ENCODE measurements at regions not wholly inside any gene's neighbourhood (a gene's known extent, or its start where the extent isn't known, plus 50 kb on each side); places are given as distances from the start of the nearest gene placed in this dataset.

- no peak overlapping the region for H3K27ac Mint-ChIP-seq
- DNase-seq (ENCODE audit: low spot score) (no peak), ATAC-seq (no peak)
- Histone ChIP-seq H3F3A (replicated peaks; ENCODE audit: low read depth) (no peaks in the 10 kb centered on the region), H3K9me2 (ENCODE audit: insufficient read depth) (no peaks in the 10 kb centered on the region), H3K79me2 (replicated peaks; ENCODE audit: insufficient read depth) (no peaks in the 10 kb centered on the region), H2AFZ (no peak overlapping the region), H4K20me1 (replicated peaks; ENCODE audit: insufficient read depth) (no peaks in the 10 kb centered on the region), H3K4me3 (no peak overlapping the region), H3K4me2 (no peak overlapping the region), H3K4me1 (ENCODE audit: insufficient read depth) (no peaks in the 10 kb centered on the region), H3K27ac (ENCODE audit: low read depth) (no peak overlapping the region), H3K27me3 (ENCODE audit: insufficient read depth) (no peaks in the 10 kb centered on the region), H3K36me3 (ENCODE audit: insufficient read depth) (no peaks in the 10 kb centered on the region)
- H3K4me1 Mint-ChIP-seq, result no peaks in the 10 kb centered on the region
- no peaks in the 10 kb centered on the region for H3K27me3 Mint-ChIP-seq (ENCODE audit: insufficient read depth, low read depth, poor library complexity)
- no peak for TF ChIP-seq ZNF331 (CRISPR knock-in tag; IDR thresholded peaks at IDR 0.05; ENCODE audit: low read depth)
- TF ChIP-seq NANOG (IDR thresholded peaks at IDR 0.05; ENCODE audit: borderline replicate concordance), result no peak
- no peak for TF ChIP-seq CTCF (conservative IDR thresholded peaks at IDR 0.05; ENCODE audit: low read depth in 2 of 2)
- H3K9me3 Mint-ChIP-seq, result no peaks in the 10 kb centered on the region
- no peaks in the 10 kb centered on the region for H3K36me3 Mint-ChIP-seq (ENCODE audit: low read depth)
- H3K4me3 Mint-ChIP-seq, result no peak overlapping the region
Measured at GRCh38 chr12:71007020-71007419, 86.5 kb upstream of the PTPRR start.

DNA sequence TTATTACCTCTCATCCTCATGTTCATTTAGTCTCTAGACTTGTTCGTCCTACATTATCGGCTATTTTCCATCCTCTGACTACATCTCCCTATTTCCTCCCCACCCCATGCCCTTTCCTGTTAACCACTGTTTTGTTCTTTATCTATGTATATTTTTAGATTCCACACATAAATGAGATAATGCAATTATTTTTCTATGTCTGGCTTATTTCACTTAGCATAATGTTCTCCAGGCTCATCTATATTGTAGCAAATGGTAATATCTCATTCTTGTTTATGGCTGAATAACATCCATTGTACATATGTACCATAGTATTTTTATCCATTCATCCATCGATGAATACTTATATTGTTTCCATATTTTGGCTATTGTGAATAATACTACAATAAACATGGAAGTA lies 84.6 kb upstream of the PTPRR start:
- Mint-ChIP-seq H3K9me3 (no peaks in the 10 kb centered on the region), H3K27me3 (ENCODE audit: insufficient read depth, low read depth, poor library complexity) (no peaks in the 10 kb centered on the region), H3K36me3 (ENCODE audit: low read depth) (no peaks in the 10 kb centered on the region), H3K4me3 (no peak overlapping the region), H3K27ac (no peak overlapping the region), H3K4me1 (no peaks in the 10 kb centered on the region)
- no peaks in the 10 kb centered on the region for H3K79me2 ChIP-seq (replicated peaks; ENCODE audit: insufficient read depth)
- H3K27ac ChIP-seq (ENCODE audit: low read depth), result no peak overlapping the region
- no peak overlapping the region for H2AFZ ChIP-seq
- no peaks in the 10 kb centered on the region for H3K9me2 ChIP-seq (ENCODE audit: insufficient read depth)
- H4K20me1 ChIP-seq (replicated peaks; ENCODE audit: insufficient read depth), result no peaks in the 10 kb centered on the region
- H3K4me2 ChIP-seq, result no peak overlapping the region
- no peaks in the 10 kb centered on the region for H3K4me1 ChIP-seq (ENCODE audit: insufficient read depth)
- DNase-seq (ENCODE audit: low spot score) (no peak), ATAC-seq (no peak)
- H3K4me3 ChIP-seq, result no peak overlapping the region
- H3F3A ChIP-seq (replicated peaks; ENCODE audit: low read depth), result no peaks in the 10 kb centered on the region
- H3K27me3 ChIP-seq (ENCODE audit: insufficient read depth), result no peaks in the 10 kb centered on the region
- TF ChIP-seq, protein P1, sequence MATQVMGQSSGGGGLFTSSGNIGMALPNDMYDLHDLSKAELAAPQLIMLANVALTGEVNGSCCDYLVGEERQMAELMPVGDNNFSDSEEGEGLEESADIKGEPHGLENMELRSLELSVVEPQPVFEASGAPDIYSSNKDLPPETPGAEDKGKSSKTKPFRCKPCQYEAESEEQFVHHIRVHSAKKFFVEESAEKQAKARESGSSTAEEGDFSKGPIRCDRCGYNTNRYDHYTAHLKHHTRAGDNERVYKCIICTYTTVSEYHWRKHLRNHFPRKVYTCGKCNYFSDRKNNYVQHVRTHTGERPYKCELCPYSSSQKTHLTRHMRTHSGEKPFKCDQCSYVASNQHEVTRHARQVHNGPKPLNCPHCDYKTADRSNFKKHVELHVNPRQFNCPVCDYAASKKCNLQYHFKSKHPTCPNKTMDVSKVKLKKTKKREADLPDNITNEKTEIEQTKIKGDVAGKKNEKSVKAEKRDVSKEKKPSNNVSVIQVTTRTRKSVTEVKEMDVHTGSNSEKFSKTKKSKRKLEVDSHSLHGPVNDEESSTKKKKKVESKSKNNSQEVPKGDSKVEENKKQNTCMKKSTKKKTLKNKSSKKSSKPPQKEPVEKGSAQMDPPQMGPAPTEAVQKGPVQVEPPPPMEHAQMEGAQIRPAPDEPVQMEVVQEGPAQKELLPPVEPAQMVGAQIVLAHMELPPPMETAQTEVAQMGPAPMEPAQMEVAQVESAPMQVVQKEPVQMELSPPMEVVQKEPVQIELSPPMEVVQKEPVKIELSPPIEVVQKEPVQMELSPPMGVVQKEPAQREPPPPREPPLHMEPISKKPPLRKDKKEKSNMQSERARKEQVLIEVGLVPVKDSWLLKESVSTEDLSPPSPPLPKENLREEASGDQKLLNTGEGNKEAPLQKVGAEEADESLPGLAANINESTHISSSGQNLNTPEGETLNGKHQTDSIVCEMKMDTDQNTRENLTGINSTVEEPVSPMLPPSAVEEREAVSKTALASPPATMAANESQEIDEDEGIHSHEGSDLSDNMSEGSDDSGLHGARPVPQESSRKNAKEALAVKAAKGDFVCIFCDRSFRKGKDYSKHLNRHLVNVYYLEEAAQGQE (IDR thresholded peaks at IDR 0.05; ENCODE audit: unreplicated experiment), result no peak
- TF ChIP-seq POLR2AphosphoS5 (IDR thresholded peaks at IDR 0.05; ENCODE audit: low read depth), result no peak
- TF ChIP-seq NANOG (IDR thresholded peaks at IDR 0.05; ENCODE audit: borderline replicate concordance), result no peak
- no peak for TF ChIP-seq EZH2 (IDR thresholded peaks at IDR 0.05; ENCODE audit: low read depth, unreplicated experiment)
- no peak for TF ChIP-seq STAT1 (IDR thresholded peaks at IDR 0.05; ENCODE audit: unreplicated experiment)
- TF ChIP-seq CREB1 (CRISPR knock-in tag; IDR thresholded peaks at IDR 0.05; ENCODE audit: low read depth), result no peak
- H3K36me3 ChIP-seq (ENCODE audit: insufficient read depth), result no peaks in the 10 kb centered on the region
